Skeletal muscle cell (primary cell): ENCODE measurements at regions not wholly inside any gene's neighbourhood (a gene's known extent, or its start where the extent isn't known, plus 50 kb on each side); places are given as distances from the start of the nearest gene placed in this dataset.
A peak's percentile ranks its signal among the peaks of the same experiment; 100 is the strongest.
"Not testable (repeated sequence)": the region's sequence is repeated elsewhere in the genome, so short reads cannot be mapped to it uniquely, and the experiment has no call there.

Source experiments
- DNase-seq: peaks from one replicate; pipeline ENCODE4 v3.0.0-alpha.2; 2010; ENCODE audit warnings: low read depth
- H3K4me3 ChIP-seq: 2 replicates; pipeline ENCODE4 v1.5.1; 2011; ENCODE audit warnings: low read depth, mild to moderate bottlenecking, control low read depth, low read length, moderate library complexity

DNA sequence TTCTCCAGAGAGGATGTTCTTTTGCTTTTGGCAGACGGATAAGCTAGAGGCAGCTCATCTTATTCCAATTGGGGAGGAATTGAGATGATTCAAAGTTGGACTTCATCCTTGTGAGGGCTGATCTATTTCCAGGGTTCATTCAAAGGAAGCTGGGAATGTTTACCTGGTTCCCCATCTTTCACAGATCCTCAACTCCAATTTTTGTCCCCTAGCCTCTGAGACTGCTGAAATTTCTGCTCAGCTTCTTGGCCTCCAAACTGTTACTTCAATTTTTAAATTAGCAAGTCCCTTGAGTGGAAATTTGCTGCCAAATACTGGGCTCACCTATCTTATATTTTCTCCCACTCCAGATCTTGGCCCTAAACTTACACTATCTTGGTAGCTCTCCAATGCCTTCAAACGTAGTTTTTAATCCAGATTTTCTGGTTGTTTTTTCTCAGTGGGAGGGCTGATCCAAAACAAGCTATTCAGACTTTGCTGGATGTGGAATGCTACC is 93.9 kb upstream of the NEK6 start:
- H3K4me3 ChIP-seq: no peak overlapping the region
- no peak for DNase-seq

DNA sequence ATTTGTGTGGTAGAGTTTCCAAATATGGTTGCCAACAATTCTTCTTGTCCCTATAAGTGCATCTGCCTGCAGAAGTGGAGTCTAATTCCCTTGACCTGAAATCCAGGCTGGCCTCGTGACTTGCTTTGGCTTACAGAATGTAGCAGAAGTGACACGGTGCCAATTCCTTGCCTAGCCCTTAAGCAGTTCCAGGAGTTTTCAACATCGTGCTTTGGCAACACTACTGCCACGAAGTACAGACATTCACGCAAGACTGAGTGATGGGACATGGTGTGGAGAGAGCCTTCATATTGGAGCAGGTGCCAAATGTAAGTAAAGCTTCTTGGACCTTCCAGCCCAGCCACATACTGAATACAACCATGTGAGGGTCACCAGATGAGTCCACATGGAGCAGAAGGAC is 92.9 kb upstream of the NEK6 start:
- DNase-seq: no peak
- H3K4me3 ChIP-seq: no peak overlapping the region

DNA sequence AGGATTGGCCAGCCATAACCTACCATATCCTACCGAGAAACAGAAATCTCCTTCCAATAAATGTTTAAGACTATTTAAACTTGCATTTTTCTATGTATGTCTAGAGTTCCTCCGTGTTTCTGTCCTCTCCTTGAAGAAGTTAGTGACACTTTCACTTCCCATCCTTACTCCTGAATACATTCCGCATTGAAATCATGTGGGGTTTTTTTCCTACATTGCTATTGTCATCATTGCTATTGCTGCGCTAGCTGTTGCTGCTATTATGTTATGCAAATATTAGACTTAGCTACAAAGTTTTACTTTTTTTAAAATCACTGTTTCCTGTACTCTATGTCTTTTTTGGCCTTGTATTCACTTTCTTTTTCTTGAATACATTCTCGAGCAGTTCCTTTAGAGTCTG is 83.3 kb upstream of the NEK6 start:
- no peak overlapping the region for H3K4me3 ChIP-seq
- DNase-seq: no peak

DNA sequence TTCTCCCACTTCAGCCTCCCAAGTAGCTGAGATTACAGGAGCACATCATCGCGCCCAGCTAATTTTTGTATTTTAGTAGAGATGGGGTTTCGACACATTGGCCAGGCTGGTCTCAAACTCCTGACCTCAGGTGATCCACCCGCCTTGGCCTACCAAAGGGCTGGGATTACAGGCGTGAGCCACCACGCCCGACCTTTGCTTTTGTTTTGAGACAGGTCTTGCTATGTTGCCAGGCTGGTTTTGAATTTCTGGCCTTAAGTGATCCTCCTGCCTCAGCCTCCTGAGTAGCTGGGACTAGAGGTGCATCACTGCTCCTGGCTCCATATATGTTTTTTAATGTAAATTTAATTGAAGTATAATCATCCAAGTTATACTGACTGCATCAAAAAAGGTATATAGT is 80.2 kb upstream of the NEK6 start:
- not testable (repeated sequence) for DNase-seq, H3K4me3 ChIP-seq

DNA sequence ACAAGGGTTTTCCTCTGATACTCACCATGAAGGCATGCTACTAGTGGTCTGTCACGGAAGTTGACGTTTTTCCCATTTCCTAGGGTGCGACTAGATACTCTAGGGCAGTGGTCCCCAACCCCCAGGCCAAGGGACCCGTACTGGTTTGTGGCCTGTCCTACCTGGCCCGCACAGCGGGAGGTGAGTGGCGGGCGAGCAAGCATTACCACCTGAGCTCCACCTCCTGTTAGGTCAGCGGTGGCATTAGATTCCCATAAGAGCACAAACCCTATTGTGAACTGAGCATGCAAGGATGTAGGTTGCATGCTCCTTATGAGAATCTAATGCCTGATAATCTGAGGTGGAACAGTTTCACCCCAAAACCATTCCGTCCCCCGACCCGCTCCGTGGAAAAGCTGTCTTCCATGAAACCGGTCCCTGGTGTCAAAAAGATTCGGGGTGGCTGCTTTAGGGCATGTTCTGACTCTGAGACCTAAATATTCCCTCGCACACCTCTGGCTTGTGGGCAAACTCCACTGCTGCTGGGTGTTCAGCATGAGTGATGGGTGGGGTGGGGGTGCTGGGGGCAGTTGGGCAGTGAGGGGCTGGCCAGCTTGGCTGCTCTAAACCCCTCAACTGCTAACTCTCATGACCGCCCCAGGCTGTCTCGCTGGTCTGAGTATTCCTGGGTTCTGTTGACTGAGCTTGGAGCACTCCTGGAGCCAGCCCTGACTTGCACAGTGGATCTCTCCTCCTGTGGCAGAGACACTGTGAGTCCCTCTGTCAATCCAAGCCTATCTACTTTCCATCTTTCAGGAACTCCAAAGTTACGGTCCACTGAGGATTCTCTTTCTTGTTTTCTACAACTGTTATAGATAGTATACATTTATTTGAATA is 78.3 kb upstream of the NEK6 start:
- H3K4me3 ChIP-seq: no peak overlapping the region
- DNase-seq: no peak

DNA sequence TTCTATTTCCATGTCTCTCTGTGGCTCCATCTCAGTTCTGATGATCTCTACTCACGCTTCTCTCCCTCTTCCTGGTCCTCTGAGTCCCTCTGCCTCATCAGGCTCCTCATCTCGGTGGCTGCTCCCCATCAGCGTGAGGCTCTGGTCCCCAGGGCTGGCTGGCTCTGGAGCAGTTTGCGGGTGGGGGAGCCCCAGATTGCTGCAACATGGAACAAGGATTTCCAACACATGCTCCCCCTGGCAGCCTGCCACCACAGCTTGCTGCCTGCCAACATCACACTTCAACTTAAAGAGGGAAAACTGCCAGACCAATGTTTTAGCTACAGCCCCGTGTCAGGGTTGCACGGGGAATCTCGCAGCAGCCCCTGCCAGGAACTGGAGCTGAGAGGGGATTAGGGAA is 77.2 kb upstream of the NEK6 start:
- no peak overlapping the region for H3K4me3 ChIP-seq
- peak; percentile 47 for DNase-seq

DNA sequence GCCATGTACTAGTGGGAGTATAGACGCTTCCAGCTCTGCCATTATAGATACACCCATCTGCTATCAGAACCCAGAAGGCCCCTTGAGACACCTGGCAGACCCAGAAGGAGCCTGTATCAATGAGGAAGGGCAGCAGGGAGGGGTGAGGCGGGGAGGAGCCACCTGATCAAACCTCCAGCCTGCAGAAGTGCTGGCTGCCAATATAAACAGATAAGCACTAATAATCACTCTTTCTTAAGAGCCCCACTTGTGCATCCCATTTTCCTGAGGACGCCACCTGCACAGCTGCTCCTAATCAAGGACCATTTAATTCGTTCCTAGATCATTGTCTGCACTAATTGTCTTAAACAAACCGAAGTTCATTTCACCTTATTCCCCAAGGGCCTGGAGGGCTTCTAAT is 75.0 kb upstream of the NEK6 start:
- H3K4me3 ChIP-seq: no peak overlapping the region
- no peak for DNase-seq

DNA sequence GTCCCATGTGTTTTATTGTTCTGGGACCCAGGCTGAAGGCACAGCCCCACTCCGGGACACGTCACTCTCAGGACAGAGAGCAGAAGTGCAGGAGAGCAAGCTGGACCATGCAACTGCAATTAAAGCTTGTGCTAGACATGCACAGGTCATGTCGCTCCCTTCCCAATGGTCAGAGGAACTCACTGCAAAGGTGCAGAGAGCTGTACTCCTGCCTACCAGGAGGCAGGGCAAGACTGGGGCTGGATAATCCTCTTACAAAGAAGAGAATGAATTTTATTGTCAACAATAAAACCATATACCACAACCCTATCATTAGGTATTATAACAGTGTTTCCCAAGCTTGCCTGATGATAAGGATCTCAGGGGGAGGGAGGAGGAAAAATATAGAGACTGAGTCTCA is 74.0 kb upstream of the NEK6 start:
- no peak overlapping the region for H3K4me3 ChIP-seq
- DNase-seq: no peak

DNA sequence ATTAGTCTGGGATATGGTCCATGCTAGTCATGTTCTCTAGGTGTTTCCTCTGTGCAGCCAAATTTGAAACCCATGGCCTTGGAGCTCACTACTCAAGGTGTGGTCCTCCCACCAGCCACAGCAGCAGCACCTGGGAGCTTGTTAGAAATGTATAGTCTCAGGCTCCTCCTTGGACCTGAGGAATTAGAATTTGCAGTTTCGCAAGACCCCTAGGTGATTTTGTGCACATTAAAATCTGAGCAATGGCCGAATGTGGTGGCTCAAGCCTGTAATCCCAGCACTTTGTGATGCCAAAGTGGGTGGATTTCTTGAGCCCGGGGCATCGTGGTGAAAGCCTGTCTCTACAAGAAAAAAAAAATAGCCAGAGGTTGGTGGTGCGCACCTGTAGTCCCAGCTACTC is 72.3 kb upstream of the NEK6 start:
- no peak overlapping the region for H3K4me3 ChIP-seq
- no peak for DNase-seq

DNA sequence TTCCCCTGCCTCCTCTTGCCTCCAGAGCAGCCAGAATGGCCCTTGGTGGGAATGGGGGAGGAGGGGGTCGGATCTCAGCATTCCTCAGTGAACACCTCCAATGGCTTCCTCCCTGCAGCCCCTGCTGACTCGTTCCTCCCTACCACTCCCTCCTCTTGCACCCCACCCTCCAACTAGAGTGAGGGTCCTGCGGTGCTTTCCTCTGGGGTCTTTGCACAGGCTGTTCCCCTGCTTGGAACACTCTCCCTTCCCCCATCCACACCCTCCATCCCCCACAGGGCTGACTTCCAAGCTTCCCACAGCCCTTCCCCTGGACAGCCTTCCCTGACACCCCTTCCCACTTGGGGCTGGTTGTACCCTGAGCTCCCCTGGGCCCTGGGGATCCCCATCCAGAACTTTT is 70.4 kb upstream of the NEK6 start:
- H3K4me3 ChIP-seq: no peak overlapping the region
- no peak for DNase-seq

DNA sequence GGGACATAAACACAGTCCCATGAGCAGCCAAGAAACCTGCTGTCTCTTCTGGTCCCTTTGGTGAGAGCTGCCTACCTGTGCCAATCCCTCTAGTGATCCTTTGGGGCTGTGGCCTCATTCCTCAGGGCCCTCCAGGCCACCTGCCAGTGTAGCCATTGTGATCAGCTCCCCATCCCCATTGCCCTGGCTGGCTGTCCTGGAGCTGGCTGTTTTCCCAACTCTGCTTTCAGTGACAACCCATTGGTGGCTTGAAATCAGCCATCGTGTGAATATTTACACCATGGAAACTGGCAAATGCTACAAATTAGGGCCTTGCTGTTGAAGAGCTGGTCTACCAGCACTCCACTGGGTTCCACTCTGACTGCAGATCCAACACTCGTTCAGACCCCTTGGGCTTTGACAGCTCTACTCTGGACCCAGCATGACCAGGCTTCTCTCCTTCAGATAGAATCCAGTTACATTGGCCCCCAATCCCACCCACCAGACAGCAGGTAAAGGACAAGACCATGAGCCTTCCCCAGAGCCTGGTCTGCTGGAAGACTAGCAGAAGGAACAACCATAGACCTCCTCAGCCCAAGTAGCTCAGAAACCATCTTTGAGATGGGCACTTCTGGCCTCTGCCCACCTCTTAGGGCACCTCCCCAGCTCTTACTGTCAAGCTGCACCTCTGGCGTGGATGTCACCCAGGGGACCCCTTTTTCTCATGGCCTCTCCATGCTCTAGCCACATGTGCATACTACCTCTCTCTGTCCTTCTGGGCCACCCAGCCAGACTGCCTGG is 69.2 kb upstream of the NEK6 start:
- no peak for DNase-seq

DNA sequence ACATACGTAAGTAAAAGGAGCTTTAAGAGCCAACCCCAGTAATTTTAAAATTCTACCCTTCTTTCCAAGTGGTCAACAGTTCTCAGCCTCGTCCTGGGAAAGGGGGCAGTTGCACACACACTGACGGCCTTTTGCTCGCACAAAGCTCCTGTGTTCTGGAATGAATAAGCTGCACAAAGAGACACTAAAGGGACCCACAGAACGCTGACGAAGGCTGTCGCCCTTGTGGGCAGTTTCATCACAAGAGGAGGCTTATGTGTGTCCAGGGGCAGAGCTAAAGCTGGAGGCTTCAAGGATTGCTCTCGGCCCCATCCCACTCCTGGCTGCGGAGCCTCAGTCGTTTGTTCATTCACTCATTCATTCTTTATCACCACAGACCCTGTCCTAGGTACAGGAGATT is 67.0 kb upstream of the NEK6 start:
- no peak for DNase-seq
- no peak overlapping the region for H3K4me3 ChIP-seq

More for the DNA sequence above, 69.2 kb upstream of the NEK6 start:
- no peak overlapping the region for H3K4me3 ChIP-seq

DNA sequence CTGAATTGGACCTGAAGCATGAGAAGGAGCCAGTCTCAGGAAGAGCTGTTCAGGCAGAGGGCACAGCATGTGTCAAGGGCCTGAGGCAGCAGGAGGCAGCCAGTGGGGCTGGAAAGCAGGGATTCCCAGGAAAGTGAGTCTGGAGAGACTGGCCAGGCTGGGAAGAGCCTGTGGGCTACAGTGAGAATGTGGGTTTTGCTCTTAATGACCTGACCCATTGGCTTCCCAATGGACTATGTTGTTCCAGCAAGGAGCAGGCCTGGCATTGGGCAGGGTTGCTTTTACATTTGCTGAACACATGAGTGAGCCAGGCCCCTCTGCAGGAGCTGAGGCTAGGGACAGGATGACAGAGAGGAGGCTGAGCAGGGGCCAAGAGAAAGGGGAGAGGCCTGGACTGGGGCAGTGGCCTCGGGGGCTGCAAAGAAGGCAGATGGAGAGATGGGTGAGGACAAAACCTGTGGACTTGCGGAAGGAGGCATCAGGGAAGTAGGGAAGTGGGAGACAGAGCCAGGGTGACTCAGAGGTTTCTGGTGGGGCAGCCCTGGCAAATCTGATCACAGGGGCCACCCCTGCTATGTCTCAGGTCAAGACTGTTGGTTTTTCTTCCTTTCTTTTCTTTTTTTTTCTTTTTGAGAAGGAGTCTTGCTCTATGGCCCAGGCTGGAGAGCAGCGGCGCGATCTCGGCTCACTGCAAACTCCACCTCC is 65.9 kb upstream of the NEK6 start:
- no peak for DNase-seq
- no peak overlapping the region for H3K4me3 ChIP-seq

DNA sequence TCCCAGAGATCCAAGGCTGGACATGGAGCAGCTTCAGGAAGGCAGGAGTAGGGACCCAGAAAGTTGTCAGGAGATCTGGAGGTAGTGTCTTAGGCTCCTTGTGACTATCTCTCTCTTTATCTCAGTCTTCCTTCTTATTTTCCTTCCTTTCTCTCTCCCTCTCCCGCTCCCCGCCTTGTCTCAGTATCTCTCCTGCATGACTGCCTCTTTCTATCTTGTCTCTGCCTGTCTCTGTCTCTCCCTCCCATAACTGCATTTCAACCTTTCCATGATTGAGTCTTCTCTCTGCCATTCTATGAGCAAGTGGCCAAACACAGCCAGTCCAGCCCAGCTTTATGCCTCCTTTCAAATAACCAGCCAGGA is 61.0 kb upstream of the NEK6 start:
- no peak for DNase-seq
- H3K4me3 ChIP-seq: no peak overlapping the region

DNA sequence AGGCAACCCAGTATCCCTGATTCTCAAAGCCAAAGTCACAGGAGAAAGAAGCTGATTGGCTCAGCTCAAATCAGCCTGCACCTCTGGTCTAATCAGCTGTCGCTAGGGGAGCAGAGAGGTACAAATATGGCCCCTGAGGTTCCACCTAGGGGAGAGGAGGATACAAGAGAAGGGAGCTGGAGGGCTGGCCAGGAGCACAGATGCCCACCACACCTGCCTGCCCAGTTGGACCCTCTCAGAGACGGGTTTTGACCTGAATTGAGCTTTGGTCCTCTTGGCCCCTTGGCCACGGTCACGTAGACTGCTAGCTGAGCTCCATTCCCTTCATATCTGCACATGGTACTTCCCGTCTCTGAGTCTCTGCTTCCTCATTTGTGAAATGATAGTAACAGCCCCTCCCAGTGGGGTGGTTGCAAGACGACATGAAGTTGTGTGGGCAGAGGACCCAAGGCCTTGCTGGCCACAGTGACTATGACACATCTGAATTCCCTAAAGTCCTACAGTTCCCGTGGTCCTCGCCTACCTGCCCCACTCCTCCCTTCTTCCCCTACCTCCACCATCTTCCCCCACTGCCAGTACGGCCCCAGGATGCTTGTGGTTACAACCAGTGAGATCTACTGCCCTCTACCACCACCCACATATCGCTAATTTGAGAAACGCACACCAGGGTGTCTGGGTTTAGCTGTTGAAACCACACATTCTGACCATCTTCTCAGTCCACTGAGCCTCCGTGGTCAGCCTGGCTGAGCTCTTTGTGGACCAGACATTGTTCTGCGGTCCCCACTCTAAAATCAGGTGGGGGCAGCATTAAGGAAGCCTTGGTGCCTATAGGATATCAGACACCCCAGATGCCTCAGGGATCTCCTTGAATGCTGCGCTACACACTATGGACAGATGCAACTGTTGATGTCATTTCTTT is 60.3 kb upstream of the NEK6 start:
- no peak for DNase-seq
- no peak overlapping the region for H3K4me3 ChIP-seq

DNA sequence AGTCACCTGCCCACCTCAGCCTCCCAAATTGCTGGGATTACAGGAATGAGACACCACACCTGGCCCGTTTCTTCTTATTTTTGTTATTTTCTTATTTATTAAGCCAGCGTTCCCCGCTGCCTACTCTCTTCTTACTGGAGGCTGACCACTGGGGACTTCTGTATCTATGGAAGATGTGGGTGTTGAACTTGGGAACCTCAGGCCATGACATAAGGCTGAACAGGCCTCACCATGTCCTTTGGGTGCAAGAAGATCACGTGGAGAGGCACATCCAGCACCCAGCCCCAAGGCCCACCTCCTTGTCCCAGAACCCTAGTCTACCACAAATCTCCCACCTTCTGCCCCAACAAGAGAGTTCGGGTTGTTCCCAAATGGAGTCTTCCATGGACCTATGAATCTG is 59.4 kb upstream of the NEK6 start:
- no peak overlapping the region for H3K4me3 ChIP-seq
- DNase-seq: no peak

DNA sequence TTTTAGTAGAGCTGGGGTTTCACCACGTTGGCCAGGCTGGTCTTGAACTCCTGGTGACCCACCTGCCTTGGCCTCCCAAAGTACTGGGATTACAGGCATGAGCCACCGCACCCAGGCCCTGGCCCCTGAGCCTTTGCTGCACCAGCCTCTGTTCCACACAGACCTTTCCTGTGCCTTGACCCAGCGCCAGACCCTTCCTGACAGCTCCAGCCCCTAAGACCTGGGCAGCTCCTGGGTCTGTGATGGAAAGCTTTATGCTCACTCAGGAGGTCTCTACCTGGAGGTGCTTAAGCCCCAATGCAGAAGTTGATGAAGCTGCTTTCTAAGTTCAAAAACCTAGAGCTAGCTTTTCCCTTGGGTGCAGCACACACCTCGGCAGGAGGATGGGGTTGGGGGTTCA is 58.8 kb upstream of the NEK6 start:
- no peak for DNase-seq

DNA sequence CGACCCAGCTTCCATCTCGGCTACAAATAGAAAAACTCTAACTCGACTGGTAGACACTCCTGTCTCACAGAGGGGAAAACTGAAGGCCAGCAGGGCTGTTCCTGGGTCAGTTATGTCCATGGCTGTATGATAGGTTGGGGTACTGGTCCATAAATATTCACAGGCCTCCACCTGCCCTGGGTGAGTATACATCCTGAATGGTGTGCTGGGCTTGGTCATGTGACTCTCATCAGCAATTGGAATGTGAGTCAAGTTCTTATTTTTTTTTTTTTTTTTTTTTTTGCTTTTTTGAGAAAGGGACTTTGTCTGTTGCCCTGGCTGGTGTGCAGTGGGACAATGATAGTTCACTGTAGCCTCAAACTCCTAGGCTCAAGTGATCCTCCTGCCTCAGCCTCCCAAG is 58.3 kb upstream of the NEK6 start:
- no peak for DNase-seq

More for the DNA sequence above, 58.8 kb upstream of the NEK6 start:
- no peak overlapping the region for H3K4me3 ChIP-seq

DNA sequence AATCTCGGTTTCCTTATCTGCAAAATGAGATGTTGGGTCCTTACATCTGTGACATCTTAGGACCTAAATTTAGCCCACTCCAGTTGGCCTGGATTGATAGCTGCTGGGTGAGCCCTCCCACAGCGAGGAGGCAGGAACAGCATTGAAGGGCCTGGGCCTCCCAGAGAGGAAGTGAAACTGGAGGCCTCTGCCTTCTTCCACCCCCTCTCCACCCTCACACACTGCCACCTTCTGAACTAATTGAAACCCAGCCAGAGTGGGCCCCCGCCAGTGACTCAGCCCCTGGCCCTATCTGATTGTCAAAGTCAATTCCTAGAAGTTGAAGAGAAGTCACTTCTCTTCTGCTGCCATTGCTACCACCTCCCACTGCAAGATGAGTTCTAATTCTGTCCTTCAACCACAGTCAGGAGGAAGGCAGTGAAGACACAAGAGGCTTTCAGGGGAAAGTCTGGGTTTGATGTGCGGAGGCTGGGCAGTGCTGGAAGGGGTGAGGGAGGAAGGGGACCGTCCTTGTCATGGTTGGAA is 55.2 kb upstream of the NEK6 start:
- no peak for DNase-seq
- no peak overlapping the region for H3K4me3 ChIP-seq

More for the DNA sequence above, 58.3 kb upstream of the NEK6 start:
- no peak overlapping the region for H3K4me3 ChIP-seq
